Motor neuron (in vitro differentiated cells): ENCODE measurements at regions not wholly inside any gene's neighbourhood (a gene's known extent, or its start where the extent isn't known, plus 50 kb on each side); places are given as distances from the start of the nearest gene placed in this dataset.
"Not testable (repeated sequence)": the region's sequence is repeated elsewhere in the genome, so short reads cannot be mapped to it uniquely, and the experiment has no call there.

Experiments used
- ATAC-seq, 8 experiments: fragments of 200-7000 bp; cut with Tn5 transposase; replicated peaks in 6 of 8; 2 replicates each; pipeline ENCODE4 v1.8.0; 2021; ENCODE audit warnings: mild to moderate bottlenecking in 8 of 8, moderate library complexity in 8 of 8
- H3K27ac ChIP-seq, 2 donors: fragments of 250-450 bp; sonication (Bioruptor Pico); 2 replicates each; pipeline ENCODE4 v1.9.0; 2021; ENCODE audit warnings: antibody characterized with exemption in 2 of 2, mild to moderate bottlenecking in 2 of 2, moderate library complexity in 1 of 2
- H3K4me1 ChIP-seq, 2 donors: fragments of 250-450 bp; sonication (Bioruptor Pico); replicated peaks in 1 of 2; 2 replicates each; pipeline ENCODE4 v1.6.1; 2021; ENCODE audit warnings: antibody characterized with exemption in 2 of 2, mild to moderate bottlenecking in 2 of 2, moderate library complexity in 1 of 2
- H3K4me3 ChIP-seq, 5 donors: fragments of 250-450 bp; sonication (Bioruptor Pico); 2 replicates each; pipeline ENCODE4 v1.9.0; 2021; ENCODE audit warnings: antibody characterized with exemption in 5 of 5, mild to moderate bottlenecking in 5 of 5, moderate library complexity in 4 of 5
- WGBS, 10 experiments: fragments of 450-650 bp; shearing (Covaris generic); methylation state at CpG; one replicate each; pipeline ENCODE4 v1.0.0; 2022; 5-methylcytosine and 5-hydroxymethylcytosine counted together
- in situ Hi-C, 9 experiments: fragments of 400-800 bp; cut with MboI; loops; one replicate each; pipeline ENCODE4 v1.15.0; 2021; ENCODE audit warnings: low sequenced_read_pairs in 9 of 9, low pct_unique_long_range_greater_than_20kb in 2 of 9; ENCODE audit not compliant: unreplicated experiment in 9 of 9

DNA sequence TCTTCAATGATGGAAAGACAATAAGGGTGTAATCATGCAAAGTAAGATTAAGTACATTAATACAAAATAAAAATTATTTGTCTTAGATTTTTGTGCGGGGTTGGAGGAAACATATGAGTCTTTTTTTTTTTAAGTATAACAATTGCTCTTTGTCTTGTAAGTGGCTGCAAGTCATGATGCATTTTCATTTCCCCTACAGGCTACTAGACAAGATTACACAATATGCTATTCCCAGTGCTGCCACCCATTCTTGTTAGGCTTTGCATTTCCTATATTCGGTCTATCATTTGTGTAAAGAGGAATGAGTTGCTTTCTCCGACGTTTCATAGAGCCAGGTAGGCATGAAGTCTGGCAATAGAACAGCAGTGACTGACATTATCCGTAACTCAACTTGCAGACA, 294.2 kb upstream of the CYLC2 start:
- H3K4me1 ChIP-seq: peaks cover 0 to 21% of the 10 kb centered on the region in 2 donors
- H3K4me3 ChIP-seq: no peak overlapping the region
- in situ Hi-C loops: no loop called here
- WGBS, 10 experiments: 10 to 68% (median 27%) methylated on average over 2 to 5 of the region's 5 CpGs; no CpG with 5 or more reads in 1 of the 10 experiments
- ATAC-seq: peak in 1 of 8 experiments; percentile 46
- no peak overlapping the region for H3K27ac ChIP-seq

DNA sequence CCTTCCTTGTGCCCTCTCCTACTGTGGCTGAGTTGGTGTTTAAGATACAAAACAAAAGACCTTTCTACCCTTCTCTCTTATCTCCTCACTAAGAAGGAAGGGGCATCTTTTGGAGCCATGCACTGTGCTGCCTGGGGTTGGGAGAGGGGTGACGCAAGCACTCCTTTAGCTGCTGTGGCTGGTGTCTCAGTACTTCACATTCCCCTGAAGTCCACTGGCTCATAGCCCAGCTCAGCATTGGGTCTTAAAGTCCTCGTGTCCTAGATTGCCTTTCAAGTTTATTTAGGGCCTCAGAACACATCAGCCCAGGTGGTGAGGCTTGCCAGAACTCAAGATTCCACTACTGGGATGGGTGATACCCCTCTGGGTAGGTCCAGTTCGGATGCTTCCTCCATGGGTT, 325.9 kb upstream of the CYLC2 start:
- no peak for ATAC-seq
- Histone ChIP-seq H3K4me3 (no peak overlapping the region), H3K27ac (no peak overlapping the region), H3K4me1 (no peaks in the 10 kb centered on the region)
- in situ Hi-C loops: loop anchor here in 1 of 9 experiments (25.0 kb wide), 1 partner anchor 93 kb away; no protein-coding TSS in a partner anchor
- WGBS, 10 experiments: 0 to 100% (median 69%) methylated on average over 1 to 3 of the region's 3 CpGs; no CpG with 5 or more reads in 2 of the 10 experiments

GRCh38 chr9:102652471-102652870, 342.7 kb upstream of the CYLC2 start:
- Histone ChIP-seq H3K27ac (no peak overlapping the region), H3K4me3 (no peak overlapping the region), H3K4me1 (peaks cover 0 to 2% of the 10 kb centered on the region in 2 donors)
- no peak for ATAC-seq
- 6 to 93% (median 58%) methylated on average over 2 to 5 of the region's 5 CpGs; no CpG with 5 or more reads in 2 of the 10 experiments for WGBS, 10 experiments
- in situ Hi-C loops: loop anchor here in 1 of 9 experiments (25.0 kb wide), 1 partner anchor 110 kb away; no protein-coding TSS in a partner anchor

- Histone ChIP-seq H3K4me1 (no peaks in the 10 kb centered on the region), H3K27ac (no peak overlapping the region), H3K4me3 (no peak overlapping the region)
- WGBS, 10 experiments: 0 to 100% (median 67%) methylated on average over 1 to 2 of the region's 2 CpGs; no CpG with 5 or more reads in 3 of the 10 experiments
- in situ Hi-C loops: loop anchor here in 1 of 9 experiments (25.0 kb wide), 1 partner anchor 111 kb away; no protein-coding TSS in a partner anchor
- ATAC-seq: no peak
Observed at GRCh38 chr9:102650896-102651295, 344.2 kb upstream of the CYLC2 start.

DNA sequence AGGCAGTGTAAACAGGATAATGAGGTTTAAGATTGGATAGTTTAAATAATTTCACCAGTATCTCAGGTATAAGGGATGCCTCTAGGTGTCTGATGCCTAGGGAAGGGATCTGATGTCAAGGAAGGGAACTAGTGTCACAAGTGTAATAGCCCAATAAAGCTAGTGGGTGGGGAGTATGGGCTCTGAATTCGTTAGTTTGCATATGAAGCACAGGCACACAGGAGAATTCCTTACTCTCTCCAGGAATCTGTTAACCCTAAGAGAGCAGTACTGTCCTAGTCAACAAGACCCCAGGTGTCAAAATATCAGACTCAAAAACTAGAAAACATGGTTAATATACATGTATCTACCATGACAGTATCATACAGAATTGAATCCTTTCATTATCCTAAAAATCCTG, 352.5 kb upstream of the CYLC2 start:
- Histone ChIP-seq H3K27ac (no peak overlapping the region), H3K4me3 (no peak overlapping the region), H3K4me1 (peaks cover 0 to 3% of the 10 kb centered on the region in 2 donors)
- ATAC-seq: no peak
- in situ Hi-C loops: loop anchor here in 1 of 9 experiments (25.0 kb wide), 1 partner anchor 95 kb away; no protein-coding TSS in a partner anchor
- 0 to 25% (median 6%) methylated on average over 1 of the region's 1 CpG; no CpG with 5 or more reads in 4 of the 10 experiments for WGBS, 10 experiments

DNA sequence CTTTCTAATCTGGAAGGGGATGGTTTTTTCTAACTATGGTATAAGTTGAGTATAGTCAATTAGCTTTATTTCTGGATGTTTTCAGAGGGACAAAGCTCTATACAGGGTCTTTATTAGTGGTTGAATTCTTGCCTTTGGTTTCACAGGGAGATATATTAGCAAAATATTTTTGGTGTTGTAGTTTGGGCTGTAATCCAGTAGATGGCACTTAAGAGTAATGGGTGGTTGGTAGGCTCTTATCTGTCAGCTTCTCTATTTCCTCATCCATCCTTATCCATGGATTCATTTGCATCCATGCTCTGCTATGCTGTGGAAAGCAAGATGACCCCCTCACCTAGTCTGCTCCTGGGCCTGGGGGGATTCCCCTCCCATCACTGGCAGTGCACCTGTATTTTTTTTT, 363.6 kb upstream of the CYLC2 start:
- no peaks in the 10 kb centered on the region for H3K4me1 ChIP-seq
- in situ Hi-C loops: loop anchor here in 1 of 9 experiments (25.0 kb wide), 1 partner anchor 106 kb away; no protein-coding TSS in a partner anchor
- no peak overlapping the region for H3K27ac ChIP-seq
- peak in 1 of 8 experiments; percentile 36 for ATAC-seq
- H3K4me3 ChIP-seq: no peak overlapping the region

- H3K27ac ChIP-seq: no peak overlapping the region
- no peak for ATAC-seq
- WGBS, 10 experiments: 0 to 95% (median 47%) methylated on average over 1 to 2 of the region's 2 CpGs; no CpG with 5 or more reads in 4 of the 10 experiments
- in situ Hi-C loops: no loop called here
- H3K4me1 ChIP-seq: no peaks in the 10 kb centered on the region
- H3K4me3 ChIP-seq: no peak overlapping the region
Observed at GRCh38 chr9:102609461-102609860, 385.7 kb upstream of the CYLC2 start.

- WGBS, 10 experiments: 92 to 100% (median 100%) methylated on average over 2 to 6 of the region's 47 CpGs; no CpG with 5 or more reads in 7 of the 10 experiments
- H3K4me3 ChIP-seq, H3K4me1 ChIP-seq, H3K27ac ChIP-seq, in situ Hi-C loops, ATAC-seq: not testable (repeated sequence)
Observed at GRCh38 chr9:102603198-102604195, 391.6 kb upstream of the CYLC2 start.

- no peak for ATAC-seq
- H3K4me3 ChIP-seq: no peak overlapping the region
- no peak overlapping the region for H3K27ac ChIP-seq
- H3K4me1 ChIP-seq: peaks cover 0 to 2% of the 10 kb centered on the region in 2 donors
- in situ Hi-C loops: no loop called here
- 0 to 100% (median 58%) methylated on average over 1 to 3 of the region's 3 CpGs for WGBS, 10 experiments
Observed at GRCh38 chr9:102594241-102594640, 400.9 kb upstream of the CYLC2 start.

- Histone ChIP-seq H3K4me3 (no peak overlapping the region), H3K27ac (peak overlapping the region in 1 of 2 donors; percentile 32), H3K4me1 (peaks cover 10 to 32% of the 10 kb centered on the region in 2 donors)
- 0 to 53% (median 20%) methylated on average over 1 to 2 of the region's 2 CpGs; no CpG with 5 or more reads in 1 of the 10 experiments for WGBS, 10 experiments
- ATAC-seq: peak in 4 of 8 experiments; percentile 48 to 91 (median 76)
- in situ Hi-C loops: no loop called here
Observed at GRCh38 chr9:102587281-102587680, 407.9 kb upstream of the CYLC2 start.

DNA sequence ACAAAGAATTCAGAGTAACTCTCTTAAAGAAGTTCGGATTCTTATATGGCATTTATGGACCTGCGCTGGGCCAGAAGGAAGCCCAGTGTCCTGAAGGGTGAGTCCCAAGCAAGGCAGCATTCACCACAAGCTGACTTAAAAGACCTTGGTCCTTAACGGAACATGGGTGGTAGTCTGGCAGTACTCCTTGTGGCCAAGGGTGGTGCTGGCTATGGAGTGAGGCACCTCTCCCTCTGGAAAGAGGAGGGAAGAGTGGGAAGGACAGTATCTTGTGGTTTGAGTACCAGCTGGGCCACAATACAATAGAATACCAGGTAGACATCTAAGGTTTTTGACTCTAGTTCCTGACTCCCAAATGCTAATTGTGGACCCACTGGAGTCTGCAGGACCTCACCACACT, 425.7 kb upstream of the CYLC2 start:
- in situ Hi-C loops: no loop called here
- no peaks in the 10 kb centered on the region for H3K4me1 ChIP-seq
- no peak overlapping the region for H3K4me3 ChIP-seq
- no peak overlapping the region for H3K27ac ChIP-seq
- ATAC-seq: no peak
- WGBS, 10 experiments: 20 to 100% (median 61%) methylated on average over 1 to 3 of the region's 3 CpGs; no CpG with 5 or more reads in 2 of the 10 experiments

- WGBS, 10 experiments: 14 to 100% (median 88%) methylated on average over 1 of the region's 1 CpG; no CpG with 5 or more reads in 1 of the 10 experiments
- H3K27ac ChIP-seq: no peak overlapping the region
- in situ Hi-C loops: no loop called here
- H3K4me3 ChIP-seq: no peak overlapping the region
- H3K4me1 ChIP-seq: no peaks in the 10 kb centered on the region
- no peak for ATAC-seq
Observed at GRCh38 chr9:102551346-102551745, 443.8 kb upstream of the CYLC2 start.

GRCh38 chr9:102550886-102551285, 444.2 kb upstream of the CYLC2 start:
- no peak overlapping the region for H3K4me3 ChIP-seq
- whole genome bisulfite sequencing, 10 experiments: 0 to 100% (median 74%) methylated on average over 1 to 3 of the region's 3 CpGs
- no peak overlapping the region for H3K27ac ChIP-seq
- no peak for ATAC-seq
- in situ Hi-C loops: no loop called here
- no peaks in the 10 kb centered on the region for H3K4me1 ChIP-seq
